Keratinocyte (primary cell): ENCODE measurements at regions not wholly inside any gene's neighbourhood (a gene's known extent, or its start where the extent isn't known, plus 50 kb on each side); places are given as distances from the start of the nearest gene placed in this dataset.

Experiments used
- DNase-seq: peaks from one replicate; pipeline ENCODE4 v3.0.0-alpha.2; 2011; ENCODE audit warnings: low read depth, missing footprints, low spot score
- FAIRE-seq: peaks from 2 replicates; lab custom pipeline; 2011; peaks lifted over from hg19 to GRCh38; lab: Jason Lieb, UNC
- H2AFZ ChIP-seq: 2 replicates; pipeline ENCODE4 v1.6.0; 2012; ENCODE audit warnings: low read length, control low read depth, inconsistent platforms; ENCODE audit not compliant: control insufficient read depth
- H3K27ac ChIP-seq: 2 replicates; pipeline ENCODE4 v1.5.1; 2011; ENCODE audit warnings: low read length; ENCODE audit not compliant: control insufficient read depth, insufficient read depth
- H3K27me3 ChIP-seq: 3 replicates; pipeline ENCODE4 v1.6.0; 2011; ENCODE audit warnings: low read length; ENCODE audit not compliant: control insufficient read depth, insufficient read depth; ENCODE audit errors: extremely low read depth
- H3K36me3 ChIP-seq, 2 experiments: 2 replicates in 1 of 2; 3 replicates in 1 of 2; pipeline ENCODE4 v1.5.1; 2011; ENCODE audit warnings: low read length in 2 of 2, mild to moderate bottlenecking in 1 of 2; ENCODE audit not compliant: control insufficient read depth in 2 of 2, insufficient read depth in 2 of 2; ENCODE audit errors: extremely low read depth in 1 of 2
- H3K4me1 ChIP-seq: 3 replicates; pipeline ENCODE4 v1.5.1; 2011; ENCODE audit warnings: low read length; ENCODE audit not compliant: control insufficient read depth, insufficient read depth; ENCODE audit errors: extremely low read depth
- H3K4me2 ChIP-seq: 3 replicates; pipeline ENCODE4 v1.6.0; 2011; ENCODE audit warnings: low read depth, low read length; ENCODE audit not compliant: control insufficient read depth, insufficient read depth; ENCODE audit errors: extremely low read depth
- H3K4me3 ChIP-seq, 3 experiments: fragments of 200-600 bp in 1 of 3; sonication (generic) in 1 of 3; 2 replicates in 2 of 3; 3 replicates in 1 of 3; pipeline ENCODE4 v1.5.1; 2011 to 2016; ENCODE audit warnings: low read length in 3 of 3, mild to moderate bottlenecking in 3 of 3, control low read depth in 2 of 3, inconsistent platforms in 1 of 3, low read depth in 1 of 3, mixed read lengths in 1 of 3, mixed run types in 1 of 3, moderate library complexity in 1 of 3; ENCODE audit not compliant: control insufficient read depth in 2 of 3, insufficient read depth in 2 of 3; ENCODE audit errors: extremely low read depth in 1 of 3
- H3K79me2 ChIP-seq: 2 replicates; pipeline ENCODE4 v1.6.0; 2012; ENCODE audit warnings: low read length; ENCODE audit not compliant: control insufficient read depth, insufficient read depth
- H3K9ac ChIP-seq: 3 replicates; pipeline ENCODE4 v1.6.0; 2011; ENCODE audit warnings: low read length; ENCODE audit not compliant: control insufficient read depth, insufficient read depth; ENCODE audit errors: extremely low read depth
- H3K9me1 ChIP-seq: 3 replicates; pipeline ENCODE4 v1.6.0; 2011; ENCODE audit warnings: low read length; ENCODE audit not compliant: control insufficient read depth, insufficient read depth; ENCODE audit errors: extremely low read depth
- H3K9me3 ChIP-seq: 2 replicates; pipeline ENCODE4 v1.5.1; 2012; ENCODE audit warnings: low read depth, low read length; ENCODE audit not compliant: control insufficient read depth
- H4K20me1 ChIP-seq: 3 replicates; pipeline ENCODE4 v1.6.0; 2011; ENCODE audit warnings: low read length; ENCODE audit not compliant: control insufficient read depth, insufficient read depth; ENCODE audit errors: extremely low read depth
- CTCF ChIP-seq, 3 experiments: IDR thresholded peaks in 1 of 3; conservative IDR thresholded peaks in 1 of 3; optimal IDR thresholded peaks in 1 of 3; 2 replicates in 2 of 3; 3 replicates in 1 of 3; pipeline versions ENCODE3 to v1.5.1; 2011; ENCODE audit warnings: low read length in 3 of 3, mild to moderate bottlenecking in 3 of 3, moderate library complexity in 2 of 3, control low read depth in 1 of 3, inconsistent platforms in 1 of 3; ENCODE audit not compliant: insufficient read depth in 2 of 3; ENCODE audit errors: extremely low read depth in 1 of 3
- EZH2 ChIP-seq: IDR thresholded peaks from one replicate; pipeline ENCODE4 v1.6.1; 2012; ENCODE audit warnings: inconsistent platforms, mild to moderate bottlenecking, low read length, moderate library complexity
- dilution Hi-C: fragments of 300-500 bp; cut with MboI; formaldehyde crosslinking; loops from one replicate; pipeline ENCODE4 v1.7.0; 2020; ENCODE audit warnings: low sequenced_read_pairs; ENCODE audit not compliant: extremely low pct_ligation_motif_present

GRCh38 chr18:50460062-50460461 is 85.2 kb downstream of the SKA1 start:
- H4K20me1 ChIP-seq = no peaks in the 10 kb centered on the region
- H3K36me3 ChIP-seq = no peaks in the 10 kb centered on the region
- H3K79me2 ChIP-seq = no peaks in the 10 kb centered on the region
- H3K9me1 ChIP-seq = no peaks in the 10 kb centered on the region
- H3K9ac ChIP-seq = no peak overlapping the region
- no peaks in the 10 kb centered on the region for H3K4me1 ChIP-seq
- H3K4me3 ChIP-seq = no peak overlapping the region
- DNase-seq (no peak), FAIRE-seq (no peak)
- TF ChIP-seq EZH2 (no peak), CTCF (optimal IDR thresholded peaks at IDR 0.05 in 1 of 3, IDR thresholded peaks at IDR 0.05 in 1 of 3, conservative IDR thresholded peaks at IDR 0.05 in 1 of 3; ENCODE audit: extremely low read depth in 1 of 3, insufficient read depth in 2 of 3, low read length in 3 of 3) (no peak)
- H2AFZ ChIP-seq = no peak overlapping the region
- no peak overlapping the region for H3K27ac ChIP-seq
- no peaks in the 10 kb centered on the region for H3K27me3 ChIP-seq
- dilution Hi-C loops = no loop called here
- no peaks in the 10 kb centered on the region for H3K9me3 ChIP-seq
- H3K4me2 ChIP-seq = no peak overlapping the region

GRCh38 chr18:50460716-50461115 is 85.9 kb downstream of the SKA1 start:
- no peak overlapping the region for H3K9ac ChIP-seq
- no peaks in the 10 kb centered on the region for H4K20me1 ChIP-seq
- H2AFZ ChIP-seq = no peak overlapping the region
- no peak overlapping the region for H3K27ac ChIP-seq
- no peaks in the 10 kb centered on the region for H3K79me2 ChIP-seq
- H3K4me3 ChIP-seq = no peak overlapping the region
- DNase-seq (no peak), FAIRE-seq (no peak)
- TF ChIP-seq EZH2 (no peak), CTCF (optimal IDR thresholded peaks at IDR 0.05 in 1 of 3, IDR thresholded peaks at IDR 0.05 in 1 of 3, conservative IDR thresholded peaks at IDR 0.05 in 1 of 3; ENCODE audit: extremely low read depth in 1 of 3, insufficient read depth in 2 of 3, low read length in 3 of 3) (no peak)
- H3K4me1 ChIP-seq = no peaks in the 10 kb centered on the region
- no peaks in the 10 kb centered on the region for H3K27me3 ChIP-seq
- dilution Hi-C loops = no loop called here
- H3K36me3 ChIP-seq = no peaks in the 10 kb centered on the region
- H3K9me1 ChIP-seq = no peaks in the 10 kb centered on the region
- H3K4me2 ChIP-seq = no peak overlapping the region
- no peaks in the 10 kb centered on the region for H3K9me3 ChIP-seq
